Stomach (tissue), 8 donors: ENCODE measurements at regions not wholly inside any gene's neighbourhood (a gene's known extent, or its start where the extent isn't known, plus 50 kb on each side); places are given as distances from the start of the nearest gene placed in this dataset.

Experiments
- DNase-seq, 2 donors: peaks; one replicate each; pipeline versions ENCODE4 v3.0.0 to v3.0.0-alpha.2; 2013 to 2019
- H3K27ac ChIP-seq, 5 donors: fragments of 200-600 bp in 4 of 5; sonication (generic) in 4 of 5; one replicate each; pipeline ENCODE4 v1.5.1; 2013 to 2019; ENCODE audit warnings: mild to moderate bottlenecking in 1 of 5, moderate library complexity in 1 of 5
- H3K27me3 ChIP-seq, 3 donors: fragments of 200-600 bp; sonication (generic); one replicate each; pipeline ENCODE4 v1.5.1; 2017 to 2019; ENCODE audit warnings: mixed run types in 1 of 3
- H3K36me3 ChIP-seq, 4 donors: fragments of 200-600 bp; sonication (generic); 1 replicate in 3 of 4; 2 replicates in 1 of 4; pipeline ENCODE4 v1.5.1; 2016 to 2019
- H3K4me1 ChIP-seq, 4 donors: fragments of 200-600 bp; sonication (generic); one replicate each; pipeline ENCODE4 v1.5.1; 2016 to 2019
- H3K4me3 ChIP-seq, 4 donors: fragments of 200-600 bp; sonication (generic) in 3 of 4; one replicate each; pipeline ENCODE4 v1.5.1; 2016 to 2019; ENCODE audit warnings: mild to moderate bottlenecking in 1 of 4
- H3K9me3 ChIP-seq, 4 donors: fragments of 200-600 bp; sonication (generic); one replicate each; pipeline ENCODE4 v1.5.1; 2016 to 2019
- EP300 ChIP-seq: sonication (generic); formaldehyde crosslinking; IDR thresholded peaks from one replicate; pipeline ENCODE4 v1.6.1; 2017; ENCODE audit warnings: antibody characterized with exemption
- POLR2A ChIP-seq, 4 donors: fragments of 450-650 bp; IDR thresholded peaks; one replicate each; pipeline ENCODE4 v1.6.1; 2016; ENCODE audit warnings: antibody characterized with exemption in 4 of 4, control low read depth in 2 of 4, mild to moderate bottlenecking in 1 of 4, moderate library complexity in 1 of 4
- POLR2AphosphoS5 ChIP-seq, 3 donors: sonication (generic); formaldehyde crosslinking; IDR thresholded peaks; one replicate each; pipeline ENCODE4 v1.6.1; 2016; ENCODE audit warnings: antibody characterized with exemption in 3 of 3
- WGBS, 5 donors: extraction: QIAGEN DNeasy Blood & Tissue Kit in 3 of 5; methylation state at CpG; one replicate each; pipeline versions ENCODE4 v1.1.5 to v1.1.7; 2013 to 2018; 5-methylcytosine and 5-hydroxymethylcytosine counted together
- intact Hi-C: fragments of 100-400 bp; cut with DNase I; formaldehyde crosslinking; loops from one replicate; pipeline ENCODE4 v1.15.1; 2023; ENCODE audit warnings: low total_unique reads
- TF ChIP-seq, protein P1 (sequence below), 7 experiments: fragments of 450-650 bp in 4 of 7; fragments of 200-600 bp in 3 of 7; sonication (generic) in 3 of 7; IDR thresholded peaks; one replicate each; pipeline ENCODE4 v1.5.1; 2016 to 2019; ENCODE audit warnings: antibody characterized with exemption in 7 of 7, control low read depth in 2 of 7, mild to moderate bottlenecking in 1 of 7
- donor health status: healthy with polysubstance abuse.
- donor health status: Bipolar disorder and iron deficiency.
- donor health status: healthy.

DNA sequence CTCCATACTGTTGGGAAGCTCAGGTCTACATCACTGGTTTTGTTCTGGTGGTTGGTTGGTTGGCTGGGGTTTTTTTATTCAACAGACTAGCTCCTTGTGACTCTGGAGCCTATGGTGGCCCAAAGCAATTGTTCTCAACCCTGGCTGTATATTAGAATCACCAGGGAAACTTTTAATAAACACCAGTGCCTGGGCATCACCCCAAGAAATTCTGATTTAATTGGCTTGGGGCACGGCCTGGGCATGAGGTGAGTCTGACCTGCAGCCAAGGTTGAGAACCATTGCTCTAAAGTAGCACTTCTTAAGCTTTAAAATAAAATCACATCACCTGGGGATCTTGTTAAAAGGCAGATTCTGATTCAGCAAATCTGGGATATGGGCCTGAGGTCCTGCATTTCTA is 184.1 kb downstream of the C1D start:
- intact Hi-C loops = no loop called here
- TF ChIP-seq POLR2A (IDR thresholded peaks at IDR 0.05) = no peak
- no peak for TF ChIP-seq POLR2AphosphoS5 (IDR thresholded peaks at IDR 0.05)
- no peak for TF ChIP-seq EP300
- TF ChIP-seq, protein P1, sequence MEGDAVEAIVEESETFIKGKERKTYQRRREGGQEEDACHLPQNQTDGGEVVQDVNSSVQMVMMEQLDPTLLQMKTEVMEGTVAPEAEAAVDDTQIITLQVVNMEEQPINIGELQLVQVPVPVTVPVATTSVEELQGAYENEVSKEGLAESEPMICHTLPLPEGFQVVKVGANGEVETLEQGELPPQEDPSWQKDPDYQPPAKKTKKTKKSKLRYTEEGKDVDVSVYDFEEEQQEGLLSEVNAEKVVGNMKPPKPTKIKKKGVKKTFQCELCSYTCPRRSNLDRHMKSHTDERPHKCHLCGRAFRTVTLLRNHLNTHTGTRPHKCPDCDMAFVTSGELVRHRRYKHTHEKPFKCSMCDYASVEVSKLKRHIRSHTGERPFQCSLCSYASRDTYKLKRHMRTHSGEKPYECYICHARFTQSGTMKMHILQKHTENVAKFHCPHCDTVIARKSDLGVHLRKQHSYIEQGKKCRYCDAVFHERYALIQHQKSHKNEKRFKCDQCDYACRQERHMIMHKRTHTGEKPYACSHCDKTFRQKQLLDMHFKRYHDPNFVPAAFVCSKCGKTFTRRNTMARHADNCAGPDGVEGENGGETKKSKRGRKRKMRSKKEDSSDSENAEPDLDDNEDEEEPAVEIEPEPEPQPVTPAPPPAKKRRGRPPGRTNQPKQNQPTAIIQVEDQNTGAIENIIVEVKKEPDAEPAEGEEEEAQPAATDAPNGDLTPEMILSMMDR (IDR thresholded peaks at IDR 0.05) = no peak
- WGBS, 5 donors = 31 to 58% (median 54%) methylated on average over 1 of the region's 1 CpG

DNA sequence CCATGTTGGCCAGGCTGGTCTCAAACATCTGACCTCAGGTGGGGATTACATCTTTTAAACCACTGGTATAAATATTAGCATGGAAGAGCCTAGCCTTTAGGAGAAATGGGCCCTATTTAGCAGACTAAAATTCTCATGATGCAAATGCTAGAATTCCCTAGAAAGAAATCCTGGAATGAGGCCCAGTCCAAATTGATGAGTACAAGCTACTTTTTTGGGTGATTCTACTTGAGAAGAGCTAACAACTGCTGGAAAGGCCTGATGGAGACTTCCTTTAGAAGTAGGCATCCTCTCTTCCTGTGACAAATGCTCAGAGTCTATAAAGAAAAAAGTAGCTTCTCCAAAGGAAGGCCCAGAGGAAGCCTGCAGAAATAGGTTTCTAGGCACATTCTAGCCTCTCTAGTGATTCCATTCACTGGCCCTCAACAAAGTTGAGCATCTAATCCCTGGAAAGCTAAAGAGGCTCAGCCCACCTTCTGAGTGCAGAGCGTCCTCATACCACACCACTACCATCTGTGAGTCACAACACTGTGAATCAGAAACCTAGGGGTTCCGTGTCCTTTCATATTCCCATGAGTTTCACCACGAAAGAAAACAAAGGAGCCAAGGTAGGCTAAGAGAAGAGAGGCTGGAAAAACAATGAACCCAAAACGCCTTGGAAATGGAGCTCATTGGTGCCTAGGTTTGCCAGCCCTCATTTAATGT is 183.1 kb downstream of the C1D start:
- H3K9me3 ChIP-seq = no peaks in the 10 kb centered on the region
- intact Hi-C loops = no loop called here
- H3K27me3 ChIP-seq = no peaks in the 10 kb centered on the region
- TF ChIP-seq EP300 (no peak), POLR2A (IDR thresholded peaks at IDR 0.05) (no peak), POLR2AphosphoS5 (IDR thresholded peaks at IDR 0.05) (no peak)
- TF ChIP-seq, protein P1 (IDR thresholded peaks at IDR 0.05) = no peak
- DNase-seq = no peak
- no peak overlapping the region for H3K27ac ChIP-seq
- 77 to 90% (median 86%) methylated on average over 4 of the region's 4 CpGs for WGBS, 5 donors
- H3K4me3 ChIP-seq = no peak overlapping the region
- no peaks in the 10 kb centered on the region for H3K36me3 ChIP-seq
- no peaks in the 10 kb centered on the region for H3K4me1 ChIP-seq

More for the DNA sequence above, 184.1 kb downstream of the C1D start:
- Histone ChIP-seq H3K4me3 (no peak overlapping the region), H3K9me3 (no peaks in the 10 kb centered on the region), H3K27ac (no peak overlapping the region), H3K36me3 (no peaks in the 10 kb centered on the region), H3K27me3 (no peaks in the 10 kb centered on the region), H3K4me1 (no peaks in the 10 kb centered on the region)
- no peak for DNase-seq

DNA sequence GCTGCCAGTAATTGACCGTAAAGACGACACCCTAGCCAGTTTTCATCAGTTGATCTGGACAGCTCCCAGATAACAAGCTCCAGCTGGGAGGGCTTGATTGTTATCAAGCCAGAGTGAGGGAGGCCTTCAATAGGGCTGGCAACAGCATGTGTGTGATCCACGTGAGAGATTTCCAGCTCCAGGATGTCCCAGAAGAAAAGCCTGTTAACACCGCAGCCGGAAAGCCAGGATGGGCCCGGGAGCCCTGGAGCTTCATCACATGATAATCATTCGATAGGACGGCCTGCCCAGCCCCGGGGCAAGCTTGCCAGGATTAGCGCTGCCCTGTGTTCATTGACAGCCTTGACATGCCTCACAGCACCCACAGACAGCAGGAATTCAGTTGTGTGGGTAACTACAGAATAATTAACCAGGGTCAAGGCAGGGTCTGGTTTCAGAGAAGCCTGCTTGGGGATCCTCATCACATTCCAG is 182.5 kb downstream of the C1D start:
- Histone ChIP-seq H3K4me3 (no peak overlapping the region), H3K27me3 (no peaks in the 10 kb centered on the region), H3K36me3 (no peaks in the 10 kb centered on the region), H3K4me1 (no peaks in the 10 kb centered on the region), H3K9me3 (no peaks in the 10 kb centered on the region), H3K27ac (no peak overlapping the region)
- no peak for DNase-seq
- TF ChIP-seq POLR2A (IDR thresholded peaks at IDR 0.05) (no peak), POLR2AphosphoS5 (IDR thresholded peaks at IDR 0.05) (no peak), EP300 (no peak)
- intact Hi-C loops = no loop called here
- 69 to 86% (median 77%) methylated on average over 10 of the region's 10 CpGs for WGBS, 5 donors

DNA sequence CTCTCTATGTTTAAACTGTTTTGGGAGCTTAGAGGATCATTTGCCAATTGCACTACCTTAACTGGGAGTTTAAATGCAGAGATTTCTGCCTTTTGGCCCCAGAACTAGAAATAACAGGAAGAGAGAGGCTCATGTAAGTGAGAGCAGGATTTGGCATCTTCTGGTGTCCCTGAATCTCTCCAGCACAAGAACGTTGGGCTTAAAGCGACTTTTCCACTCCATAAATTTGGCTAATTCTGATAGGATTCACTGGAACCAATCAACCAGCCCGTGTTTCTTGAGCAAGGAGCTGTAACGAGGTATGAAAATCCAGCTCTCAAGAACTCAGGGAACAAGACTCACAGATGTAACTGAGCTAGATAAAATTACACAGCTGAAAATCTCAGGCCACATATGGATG is 181.0 kb downstream of the C1D start:
- no peak for DNase-seq
- no peak overlapping the region for H3K27ac ChIP-seq
- no peaks in the 10 kb centered on the region for H3K36me3 ChIP-seq
- intact Hi-C loops = no loop called here
- H3K27me3 ChIP-seq = no peaks in the 10 kb centered on the region
- H3K4me1 ChIP-seq = no peaks in the 10 kb centered on the region
- TF ChIP-seq POLR2AphosphoS5 (IDR thresholded peaks at IDR 0.05) (no peak), POLR2A (IDR thresholded peaks at IDR 0.05) (no peak), EP300 (no peak)
- TF ChIP-seq, protein P1 (IDR thresholded peaks at IDR 0.05) = no peak
- WGBS, 5 donors = 57 to 84% (median 74%) methylated on average over 4 of the region's 4 CpGs
- H3K4me3 ChIP-seq = no peak overlapping the region
- H3K9me3 ChIP-seq = no peaks in the 10 kb centered on the region
